Renal pelvis (tissue), 1 donor: ENCODE measurements at regions not wholly inside any gene's neighbourhood (a gene's known extent, or its start where the extent isn't known, plus 50 kb on each side); places are given as distances from the start of the nearest gene placed in this dataset.

ENCODE experiments used
- DNase-seq: peaks from one replicate; pipeline ENCODE4 v3.0.0-alpha.2; 2013

DNA sequence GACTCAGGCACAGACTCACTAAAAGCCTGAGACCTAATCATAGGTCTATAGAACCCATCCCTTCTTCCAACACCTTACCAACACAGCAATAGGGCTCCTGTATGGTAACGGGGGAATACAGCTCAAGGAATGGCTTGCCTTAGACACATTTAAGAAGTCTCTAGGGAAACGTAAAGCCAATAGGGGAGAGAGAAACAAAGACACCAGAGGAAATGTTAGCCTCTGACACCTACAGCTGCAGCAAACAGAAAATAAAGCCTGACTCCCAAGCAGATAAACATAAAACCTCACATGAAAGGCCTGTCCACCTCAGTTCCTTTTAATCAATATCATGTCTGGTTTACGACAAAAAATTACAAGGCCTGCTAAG is 51.1 kb upstream of the NCOA1 start:
- DNase-seq: no peak

DNA sequence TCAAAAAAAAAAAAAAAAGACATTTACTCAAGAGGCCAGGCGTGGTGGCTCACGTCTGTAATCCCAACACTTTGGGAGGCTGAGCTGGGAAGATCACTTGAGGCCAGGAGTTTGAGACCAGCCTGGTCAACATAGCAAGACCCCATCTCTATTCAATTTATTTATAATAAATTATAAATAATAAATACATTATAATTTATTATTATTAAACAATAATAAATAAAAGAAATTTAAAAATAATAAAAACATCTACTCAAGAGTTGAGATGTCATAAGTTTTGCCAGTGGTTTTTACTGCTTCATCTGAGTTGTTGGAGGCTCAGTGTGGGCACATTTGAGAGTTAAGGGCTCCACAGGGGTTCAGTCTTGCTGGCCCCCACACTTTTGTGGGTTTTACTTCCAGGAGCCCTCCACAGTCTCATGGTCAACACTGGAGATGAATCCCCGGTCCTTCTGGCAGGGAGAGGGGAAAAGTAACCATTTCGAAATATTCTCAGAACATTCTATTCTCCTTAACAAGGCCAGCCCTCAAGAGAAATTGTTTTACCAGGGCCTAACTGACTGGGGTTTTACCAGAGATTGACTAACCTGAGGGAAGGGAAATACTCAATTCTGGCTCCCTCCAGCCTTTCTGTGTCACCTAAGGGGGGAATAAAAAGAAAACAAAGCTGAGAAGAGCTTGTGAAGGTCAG is 51.6 kb upstream of the NCOA1 start:
- DNase-seq: no peak

DNA sequence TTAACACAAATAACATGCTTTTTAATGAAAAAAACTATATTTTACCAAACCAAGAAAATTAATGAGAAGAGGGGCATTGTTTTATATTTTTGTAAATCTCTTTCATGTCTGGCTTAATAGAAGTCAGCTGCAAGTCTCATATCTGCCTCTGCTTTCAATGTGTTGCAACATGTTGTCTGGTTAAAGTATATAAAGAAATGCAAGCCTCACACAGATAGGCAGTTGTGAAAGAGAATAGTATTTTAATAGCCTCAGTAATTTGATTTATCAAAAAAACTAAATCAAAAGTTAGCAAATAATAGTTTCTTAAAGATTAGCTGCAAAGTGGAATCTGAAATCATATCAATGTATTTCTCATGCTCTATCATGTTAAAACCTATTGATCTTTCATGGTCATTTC is 52.9 kb upstream of the NCOA1 start:
- DNase-seq: no peak

DNA sequence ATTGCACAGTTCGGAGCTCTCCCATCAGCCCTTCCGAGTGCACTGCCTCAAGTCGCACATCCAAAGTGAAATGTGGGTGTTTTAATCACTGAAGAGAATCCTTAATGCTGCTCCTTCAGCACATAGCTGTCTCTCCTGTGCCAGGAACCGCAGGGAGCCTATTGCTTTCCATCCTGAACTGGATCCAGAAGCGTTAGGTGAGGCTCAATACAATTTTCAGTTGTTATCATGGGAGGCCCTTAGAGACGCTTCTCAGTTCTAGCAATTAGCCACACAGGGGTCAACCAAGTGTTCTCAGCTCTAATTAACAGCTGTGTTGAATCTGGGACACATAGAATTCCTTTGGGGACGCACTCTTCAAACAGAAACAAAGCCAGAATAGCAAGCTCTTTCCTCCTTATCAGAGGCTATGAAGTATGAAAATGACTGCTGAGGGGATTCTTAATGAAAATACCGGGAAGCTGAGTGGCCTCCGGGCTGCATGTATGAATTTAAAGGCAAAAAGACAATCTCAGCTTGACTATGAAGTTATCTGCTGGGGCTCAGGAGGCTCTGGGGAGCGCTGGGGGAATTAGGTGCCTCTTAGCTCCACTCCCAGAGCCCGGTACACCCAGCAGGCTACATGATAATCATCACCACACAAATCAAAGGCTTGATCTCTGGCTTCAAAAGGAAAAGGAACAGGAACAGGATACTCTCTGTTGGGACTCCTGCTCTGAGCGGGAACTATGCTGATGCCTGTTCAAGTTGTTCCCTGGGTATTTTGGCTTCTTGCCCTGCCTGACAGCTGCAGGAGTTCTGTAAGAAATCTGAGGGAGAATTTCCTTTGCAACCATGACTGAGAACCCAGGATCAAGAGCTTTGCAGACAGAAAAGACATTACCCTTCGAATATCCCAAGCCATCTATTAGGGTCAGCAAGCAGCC is 55.4 kb upstream of the NCOA1 start:
- peak; percentile 76 for DNase-seq

DNA sequence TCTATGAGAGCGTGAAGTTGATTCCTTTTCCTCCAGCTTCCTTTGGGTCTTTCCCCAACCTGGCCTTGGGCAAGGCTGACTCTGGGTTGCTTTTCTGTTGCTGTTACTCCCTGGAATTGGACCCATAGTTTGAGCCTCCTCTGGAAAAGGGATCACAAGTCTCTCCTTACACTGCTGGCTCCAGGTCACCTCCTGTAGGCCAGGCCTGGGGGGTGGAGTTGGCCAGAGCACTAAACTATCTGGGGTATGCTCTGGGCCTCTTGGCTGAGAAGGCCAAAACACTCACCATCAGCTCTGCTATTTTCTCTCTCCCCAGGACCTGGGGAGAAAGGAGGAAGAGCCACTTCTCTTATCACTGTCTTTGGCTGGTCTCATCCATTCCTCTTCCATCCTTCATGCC is 56.5 kb upstream of the NCOA1 start:
- no peak for DNase-seq

DNA sequence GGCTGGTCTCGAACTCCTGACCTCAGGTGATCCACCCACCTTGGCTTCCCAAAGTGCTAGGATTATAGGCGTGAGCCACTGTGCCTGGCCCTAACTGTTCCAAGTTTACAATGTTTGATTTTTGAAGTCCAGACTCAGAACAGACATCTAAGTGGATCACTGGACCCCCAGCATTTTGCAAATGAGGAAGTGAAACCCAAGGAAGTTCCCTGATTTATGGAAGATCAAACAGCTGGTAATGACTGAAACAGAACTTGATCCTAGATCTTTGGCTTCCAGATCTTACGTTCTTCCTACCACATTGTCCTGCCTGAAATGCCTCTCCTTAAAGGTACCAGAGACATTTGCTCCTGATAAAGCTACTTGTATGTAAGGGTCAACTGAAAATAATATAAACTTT is 58.3 kb upstream of the NCOA1 start:
- no peak for DNase-seq

DNA sequence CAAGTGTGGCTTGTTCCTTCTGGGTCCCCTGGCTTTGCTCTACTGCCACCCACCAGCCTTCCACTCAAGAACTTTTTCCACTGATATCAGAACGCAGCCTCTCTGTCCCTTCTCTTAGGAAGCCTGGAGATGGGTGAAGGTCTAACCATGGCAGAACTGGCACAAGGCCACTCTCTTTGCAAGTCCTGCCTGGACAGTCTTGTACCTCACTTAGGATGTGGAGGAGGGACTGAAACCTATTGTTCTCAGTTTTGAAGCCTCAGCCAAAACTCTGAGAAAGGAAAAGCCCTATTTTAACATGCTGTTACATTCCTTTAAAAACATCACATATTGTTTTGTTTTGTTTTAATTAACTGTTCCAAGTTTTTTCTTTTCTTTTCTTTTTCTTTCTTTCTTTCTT is 58.9 kb upstream of the NCOA1 start:
- no peak for DNase-seq

DNA sequence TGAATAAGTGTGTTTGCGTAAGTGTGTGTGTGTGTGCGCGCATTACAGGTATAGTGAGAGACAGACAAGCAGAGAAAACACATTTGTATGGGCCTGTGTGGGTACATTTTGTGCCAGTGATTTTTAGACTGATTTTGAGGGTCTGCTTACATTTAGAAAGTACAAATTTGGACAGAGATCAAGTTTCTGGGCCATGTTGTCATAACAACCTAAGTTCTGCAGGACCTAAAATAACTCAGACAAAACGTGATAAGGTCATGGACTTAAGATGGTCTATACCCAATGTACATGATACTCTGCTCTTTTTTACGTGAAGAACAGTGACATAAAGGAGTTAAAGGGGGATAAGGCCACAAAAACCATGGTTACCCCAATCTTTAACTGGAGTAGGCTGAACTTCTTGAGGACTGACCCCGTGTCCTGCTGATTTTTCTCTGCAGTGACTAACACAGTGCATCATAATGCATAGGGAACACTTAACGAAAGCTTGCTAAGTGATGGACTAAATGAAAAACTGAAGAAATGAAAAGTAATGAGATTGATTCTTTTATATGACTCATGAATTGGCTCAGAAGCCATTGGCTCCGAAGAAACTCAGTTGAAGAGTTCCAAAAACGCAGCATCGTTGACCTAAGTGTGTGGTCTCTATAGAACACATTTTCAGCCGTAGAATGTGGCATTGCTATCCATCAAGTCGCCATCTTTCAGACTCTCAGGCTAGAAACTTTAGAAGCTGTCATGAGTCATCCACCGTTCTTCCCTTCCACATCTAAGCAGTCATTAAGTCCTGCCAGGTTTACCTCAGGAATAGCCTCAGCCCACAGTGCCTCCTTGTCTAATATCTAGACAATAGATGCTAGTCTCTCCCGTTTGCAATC is 61.6 kb upstream of the NCOA1 start:
- DNase-seq: no peak

DNA sequence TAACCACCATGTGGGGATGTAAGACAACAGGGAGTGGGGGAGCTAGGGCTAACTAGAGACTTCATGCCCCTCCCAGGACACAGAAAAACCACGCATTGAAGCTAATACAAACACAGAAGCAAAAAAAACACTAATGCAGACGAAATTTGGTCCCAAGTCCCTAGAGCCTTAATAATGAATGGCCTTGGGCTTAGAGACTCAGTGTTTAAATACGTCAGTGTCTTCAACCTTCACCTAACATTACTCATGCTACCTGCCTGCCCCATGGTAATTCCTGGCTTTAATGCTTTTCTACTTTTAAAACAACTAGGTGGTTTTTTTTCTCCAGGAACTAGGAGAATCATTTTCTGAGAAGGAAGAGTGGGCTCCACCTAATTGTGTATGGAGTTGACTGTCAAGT is 64.1 kb upstream of the ITSN2 start:
- DNase-seq: no peak

DNA sequence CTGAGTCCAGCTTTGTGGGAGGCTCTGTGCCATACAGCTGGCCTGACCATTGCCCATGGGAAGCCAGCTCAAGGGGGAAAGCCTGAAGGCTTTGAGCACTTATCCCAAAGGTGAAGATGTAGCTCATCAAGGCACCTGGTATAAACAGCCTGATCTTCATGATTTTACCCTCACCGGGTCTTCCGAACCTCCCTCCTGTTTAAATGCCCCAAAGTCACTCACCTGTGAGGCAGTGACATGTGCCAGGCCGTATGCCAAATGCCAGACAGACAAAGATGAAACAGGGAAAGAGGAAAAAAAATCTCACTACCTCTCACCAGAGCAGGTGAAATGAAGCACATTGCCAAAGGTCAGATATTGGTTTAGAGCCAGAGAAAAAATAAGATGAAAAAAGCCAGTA is 62.8 kb upstream of the ITSN2 start:
- no peak for DNase-seq

DNA sequence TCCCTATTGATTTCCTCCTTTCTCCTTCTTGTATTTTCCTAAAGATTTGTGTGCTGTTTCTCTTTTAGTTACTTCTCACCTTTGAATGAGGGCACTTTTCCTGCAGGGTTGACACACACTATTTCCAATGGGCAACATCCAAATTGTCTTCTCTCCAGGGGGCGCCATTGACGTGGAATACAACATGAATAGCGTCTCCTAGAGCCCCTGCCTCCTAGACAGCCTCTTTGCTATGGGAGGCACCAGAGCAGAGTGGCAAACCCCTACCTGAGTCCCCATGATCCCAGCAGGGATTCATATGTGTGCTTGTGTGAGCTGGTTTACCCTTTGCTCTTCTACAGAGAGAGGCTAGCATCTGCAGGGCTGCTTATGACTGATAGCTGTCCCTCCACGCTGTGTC is 61.3 kb upstream of the ITSN2 start:
- DNase-seq: no peak

DNA sequence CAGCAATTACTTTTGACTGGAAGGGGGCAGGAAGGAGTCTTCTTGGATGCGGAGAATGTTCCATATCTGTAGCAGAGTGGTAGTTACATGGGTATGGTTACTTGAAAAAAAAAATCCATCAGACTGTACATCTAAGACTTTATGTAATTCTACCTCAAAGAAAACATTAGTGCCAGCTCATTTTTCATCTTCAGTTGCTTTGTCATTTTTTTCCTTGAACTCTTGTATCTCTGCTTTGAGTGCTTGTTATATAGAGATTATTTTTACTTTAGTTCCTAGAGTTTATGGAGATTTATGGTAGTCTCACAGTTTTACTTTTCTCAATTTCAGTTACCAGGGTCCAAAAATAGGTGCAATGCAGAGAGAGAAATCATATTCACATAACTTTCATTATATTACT is 60.0 kb upstream of the ITSN2 start:
- DNase-seq: no peak

DNA sequence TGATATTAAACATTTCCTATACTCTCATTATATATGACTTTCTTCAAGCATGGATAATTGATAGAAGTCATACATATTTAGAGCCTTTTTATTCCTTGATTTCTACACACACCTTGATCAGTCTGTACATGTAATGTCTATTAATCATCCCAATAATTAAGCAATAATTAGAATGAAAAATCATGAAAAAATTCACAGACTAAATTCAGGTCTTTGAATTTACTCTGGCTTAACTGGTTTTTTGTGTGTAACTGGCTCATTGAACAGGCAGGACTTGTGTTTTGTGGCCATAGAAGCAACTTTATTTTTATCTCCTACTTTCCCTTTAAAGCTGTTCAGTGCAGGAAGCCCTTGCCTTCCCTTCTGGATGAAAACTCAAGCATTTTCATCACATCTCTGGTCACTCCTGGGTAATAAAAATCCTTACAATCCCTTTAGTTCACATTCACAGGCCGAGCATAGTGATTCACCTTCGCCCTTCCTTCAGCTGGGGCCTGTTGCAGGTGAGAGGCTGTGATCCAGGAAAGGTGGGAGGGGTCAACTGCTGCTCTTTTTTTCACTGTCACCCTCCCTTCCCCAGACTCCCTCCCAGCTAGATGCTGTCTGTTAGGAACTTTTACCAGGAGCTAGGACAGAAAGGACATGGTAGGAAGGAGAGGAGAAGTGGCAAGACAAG is 58.0 kb upstream of the ITSN2 start:
- DNase-seq: no peak

DNA sequence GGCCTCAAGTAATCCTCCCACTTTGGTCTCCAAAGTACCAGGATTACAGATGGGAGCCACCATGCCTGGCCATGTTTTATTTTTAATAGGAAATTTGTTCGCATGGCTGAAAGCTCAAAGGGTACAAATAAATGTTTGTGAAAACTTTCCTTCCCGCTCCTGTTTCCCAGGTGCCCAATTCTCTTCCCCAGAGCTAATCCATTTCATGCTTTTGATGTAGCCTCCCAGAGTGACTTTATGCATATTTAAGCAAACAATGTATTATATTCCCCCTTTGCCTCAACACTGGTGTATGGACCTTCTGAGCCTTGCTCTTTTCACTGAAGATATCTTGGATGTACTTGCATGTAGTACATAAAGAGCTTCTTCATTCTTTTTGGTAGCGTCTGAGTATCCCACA is 52.5 kb upstream of the ITSN2 start:
- no peak for DNase-seq

DNA sequence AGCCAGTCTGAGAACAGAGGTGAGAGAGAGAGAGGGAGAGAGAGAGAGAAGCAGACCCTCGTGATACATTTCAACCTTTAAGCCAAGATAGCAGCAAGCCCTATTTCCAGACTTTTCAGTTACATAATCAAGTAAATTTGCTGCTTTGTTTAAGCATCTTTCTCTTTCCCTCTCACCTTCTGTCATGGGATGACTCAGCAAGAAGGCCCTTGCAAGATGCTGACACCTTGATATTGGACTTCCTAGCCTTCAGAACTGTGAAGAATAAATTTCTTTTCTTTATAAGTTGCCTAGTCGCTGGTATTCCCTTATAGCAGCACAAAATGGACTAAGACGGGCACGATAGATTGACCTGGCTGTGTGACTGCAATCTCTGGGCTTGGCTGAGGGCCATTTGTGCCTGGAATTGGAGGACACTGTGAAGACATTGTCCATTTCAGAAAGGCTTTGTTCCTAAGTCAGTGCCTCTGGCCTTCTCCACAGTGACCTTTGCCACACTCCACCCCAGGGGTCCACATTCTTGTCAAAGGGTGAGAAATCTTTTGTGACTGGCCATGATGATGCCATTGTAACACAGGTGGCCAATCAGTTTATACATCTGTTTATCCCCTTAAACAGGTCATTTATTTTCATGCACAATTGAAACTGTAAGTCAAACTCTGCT is 51.3 kb upstream of the ITSN2 start:
- no peak for DNase-seq

DNA sequence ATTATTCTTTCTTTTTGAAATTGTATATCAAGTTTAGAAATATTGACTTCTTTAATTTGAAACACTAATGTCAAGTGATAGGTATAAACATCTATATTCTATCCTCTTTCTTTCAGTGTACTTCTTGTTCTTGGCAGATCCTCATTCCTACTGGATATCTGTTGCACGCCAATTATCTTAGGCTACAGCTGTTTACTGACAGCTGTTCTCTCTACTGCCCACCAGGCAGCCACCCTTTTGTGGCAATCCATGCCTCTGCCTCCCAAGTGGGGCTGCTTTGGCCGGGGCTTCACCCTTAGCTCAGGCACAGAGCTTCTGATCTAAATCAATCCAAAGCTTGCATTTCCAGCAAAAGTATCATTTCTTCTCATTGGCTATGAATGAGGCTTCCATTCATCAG is 50.6 kb upstream of the ITSN2 start:
- no peak for DNase-seq

DNA sequence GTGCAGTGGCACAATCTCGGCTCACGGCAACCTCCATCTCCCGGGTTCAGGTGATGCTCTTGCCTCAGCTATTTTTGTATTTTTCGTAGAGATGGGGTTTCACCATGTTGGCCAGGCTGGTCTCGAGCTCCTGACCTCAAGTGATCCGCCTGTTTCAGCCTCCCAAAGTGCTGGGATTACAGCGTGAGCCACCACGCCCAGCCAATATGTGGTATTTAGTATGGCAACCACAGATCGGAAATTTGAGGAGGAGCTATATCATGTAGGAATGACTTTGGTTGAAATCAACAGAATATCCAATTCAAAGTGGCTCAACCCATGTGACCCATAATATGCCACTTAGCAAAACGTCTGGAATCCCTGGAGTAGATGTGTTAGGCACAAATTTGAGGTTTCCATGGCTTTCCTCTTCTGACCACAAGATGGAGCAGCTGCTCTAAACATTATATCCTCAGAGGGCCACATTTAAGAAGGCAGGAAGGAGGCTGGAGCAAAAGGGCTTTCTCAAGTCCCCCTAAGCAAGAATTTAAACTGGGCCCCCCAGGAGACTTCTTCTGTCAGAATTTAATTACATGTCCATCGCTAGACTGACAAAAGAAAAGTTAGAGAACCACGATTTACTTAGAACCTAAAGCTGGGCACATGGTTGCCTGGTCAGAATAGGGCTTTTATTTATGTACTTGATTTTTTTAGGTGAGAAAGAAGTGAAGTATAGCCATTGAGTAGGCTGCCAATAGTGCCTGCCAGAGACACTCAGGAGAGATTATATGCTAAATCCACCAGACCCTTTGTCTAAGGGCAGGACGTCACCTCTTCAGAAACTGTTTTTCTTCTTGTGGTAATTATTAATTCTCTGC is 49.6 kb upstream of the ITSN2 start:
- peak; percentile 64 for DNase-seq
